ENCODE measurements at regions not wholly inside any gene's neighbourhood (a gene's known extent, or its start where the extent isn't known, plus 50 kb on each side); places are given as distances from the start of the nearest gene placed in this dataset.

DNA sequence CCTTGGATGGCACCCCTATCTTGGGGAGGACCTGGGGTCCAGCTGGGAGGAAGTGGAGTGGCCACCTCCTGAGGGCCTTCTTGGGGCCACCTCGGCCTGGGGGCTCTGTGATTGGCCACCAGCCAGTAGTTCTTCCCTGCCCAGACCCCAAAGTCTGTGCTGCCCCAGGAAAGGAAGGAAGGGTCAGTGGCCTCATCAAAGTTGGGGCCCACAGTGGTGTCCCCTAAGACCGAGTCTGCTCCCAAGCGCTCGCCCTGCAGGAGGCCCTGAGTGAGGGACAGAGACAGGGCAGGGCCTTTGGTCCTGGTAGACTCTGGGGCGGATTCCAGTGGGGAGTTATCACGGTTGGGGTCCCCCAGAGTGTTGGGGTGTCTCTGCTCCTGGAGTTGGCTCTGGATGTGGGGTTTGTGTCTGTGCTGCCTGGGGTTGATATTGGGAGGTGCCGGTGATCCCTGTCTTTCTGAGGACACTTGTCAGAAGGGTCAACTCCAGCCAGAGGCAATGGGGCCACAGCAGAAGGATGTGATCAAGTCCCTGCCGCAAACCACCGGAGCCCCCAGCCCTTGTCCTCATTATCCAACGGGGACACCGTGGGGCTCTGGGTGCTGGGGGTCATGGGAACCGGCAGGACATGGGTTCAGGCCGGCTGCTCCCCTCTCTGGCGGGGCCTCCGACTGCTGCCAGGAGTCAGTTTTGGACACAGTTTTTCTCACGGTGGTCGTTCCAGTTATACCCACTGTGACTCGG is 364.3 kb downstream of the TMEM121 start:
- no peak for TF ChIP-seq EP300 (IDR thresholded peaks at IDR 0.05; ENCODE audit: low read depth)
- TF ChIP-seq, protein P1, sequence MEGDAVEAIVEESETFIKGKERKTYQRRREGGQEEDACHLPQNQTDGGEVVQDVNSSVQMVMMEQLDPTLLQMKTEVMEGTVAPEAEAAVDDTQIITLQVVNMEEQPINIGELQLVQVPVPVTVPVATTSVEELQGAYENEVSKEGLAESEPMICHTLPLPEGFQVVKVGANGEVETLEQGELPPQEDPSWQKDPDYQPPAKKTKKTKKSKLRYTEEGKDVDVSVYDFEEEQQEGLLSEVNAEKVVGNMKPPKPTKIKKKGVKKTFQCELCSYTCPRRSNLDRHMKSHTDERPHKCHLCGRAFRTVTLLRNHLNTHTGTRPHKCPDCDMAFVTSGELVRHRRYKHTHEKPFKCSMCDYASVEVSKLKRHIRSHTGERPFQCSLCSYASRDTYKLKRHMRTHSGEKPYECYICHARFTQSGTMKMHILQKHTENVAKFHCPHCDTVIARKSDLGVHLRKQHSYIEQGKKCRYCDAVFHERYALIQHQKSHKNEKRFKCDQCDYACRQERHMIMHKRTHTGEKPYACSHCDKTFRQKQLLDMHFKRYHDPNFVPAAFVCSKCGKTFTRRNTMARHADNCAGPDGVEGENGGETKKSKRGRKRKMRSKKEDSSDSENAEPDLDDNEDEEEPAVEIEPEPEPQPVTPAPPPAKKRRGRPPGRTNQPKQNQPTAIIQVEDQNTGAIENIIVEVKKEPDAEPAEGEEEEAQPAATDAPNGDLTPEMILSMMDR (IDR thresholded peaks at IDR 0.05), result no peak
